Activated naive CD4-positive, alpha-beta T cell treated with Interleukin-2 at 50 U/mL for 16 hours (primary cell): ENCODE measurements at regions not wholly inside any gene's neighbourhood (a gene's known extent, or its start where the extent isn't known, plus 50 kb on each side); places are given as distances from the start of the nearest gene placed in this dataset.
"Not testable (repeated sequence)": the region's sequence is repeated elsewhere in the genome, so short reads cannot be mapped to it uniquely, and the experiment has no call there.

ENCODE experiments used
- DNase-seq: peaks from one replicate; pipeline ENCODE4 v3.0.0-alpha.2; 2020

- no peak for DNase-seq
These were observed 1043.6 kb downstream of the UQCRFS1 start for GRCh38 chr19:28169168-28169887.

DNA sequence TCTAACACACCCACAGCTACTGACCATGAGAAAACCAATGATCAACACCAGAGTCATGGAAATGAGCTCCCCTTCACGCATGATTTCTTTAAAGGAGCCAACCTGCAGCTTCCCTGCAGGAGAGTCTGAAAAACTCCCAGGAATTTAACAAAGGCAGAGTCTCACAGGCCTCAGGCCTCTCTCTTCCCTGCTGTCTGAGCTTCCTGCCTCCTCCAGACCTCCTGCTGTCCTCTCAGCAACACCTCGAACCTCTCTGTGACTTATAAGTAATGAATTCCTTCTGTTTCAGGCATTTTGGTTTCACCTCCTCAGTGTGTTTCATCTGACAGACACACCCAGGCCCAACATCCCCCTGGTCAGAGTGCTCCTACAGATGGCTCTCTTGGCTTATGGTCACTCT is 1044.4 kb downstream of the UQCRFS1 start:
- no peak for DNase-seq

DNA sequence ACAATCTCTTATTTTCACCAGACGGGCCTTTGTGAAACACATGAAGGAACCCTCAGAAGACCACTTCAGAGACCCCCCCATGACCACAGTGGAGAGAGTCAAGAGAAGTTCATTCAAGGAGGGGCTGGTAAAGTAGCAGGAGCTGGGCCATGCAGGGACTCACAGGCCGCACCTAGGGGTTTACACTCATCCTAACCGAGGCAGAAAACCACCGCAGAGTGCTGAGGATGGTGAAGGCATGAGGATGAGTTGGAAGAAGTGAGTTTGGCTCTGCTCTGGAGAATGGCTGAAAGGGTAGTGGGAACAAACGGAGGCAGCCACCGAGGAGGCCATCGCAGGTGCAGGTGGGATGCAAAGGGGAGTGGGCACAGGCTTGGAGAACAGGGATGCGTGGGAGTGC is 1046.9 kb downstream of the UQCRFS1 start:
- no peak for DNase-seq

GRCh38 chr19:28164214-28164613 is 1048.7 kb downstream of the UQCRFS1 start:
- no peak for DNase-seq

DNA sequence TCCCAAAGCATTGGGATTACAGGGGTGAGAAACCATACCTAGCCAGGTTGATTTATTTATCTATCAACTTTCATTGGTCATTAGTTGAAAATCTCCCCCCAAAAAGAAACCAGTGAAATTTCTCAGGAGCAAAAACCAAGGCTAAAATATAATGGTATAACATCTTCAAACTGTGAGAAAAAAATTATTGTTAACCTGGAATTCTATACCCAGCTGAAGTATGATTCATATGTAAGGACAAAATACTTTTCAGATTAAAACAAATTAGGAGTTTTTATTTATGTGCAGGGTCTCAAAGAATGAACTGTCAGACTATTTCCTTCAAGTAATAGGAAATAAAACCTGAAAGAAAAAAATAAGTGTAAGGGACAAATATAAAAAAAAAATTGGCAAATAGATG is 1053.9 kb downstream of the UQCRFS1 start:
- no peak for DNase-seq

DNA sequence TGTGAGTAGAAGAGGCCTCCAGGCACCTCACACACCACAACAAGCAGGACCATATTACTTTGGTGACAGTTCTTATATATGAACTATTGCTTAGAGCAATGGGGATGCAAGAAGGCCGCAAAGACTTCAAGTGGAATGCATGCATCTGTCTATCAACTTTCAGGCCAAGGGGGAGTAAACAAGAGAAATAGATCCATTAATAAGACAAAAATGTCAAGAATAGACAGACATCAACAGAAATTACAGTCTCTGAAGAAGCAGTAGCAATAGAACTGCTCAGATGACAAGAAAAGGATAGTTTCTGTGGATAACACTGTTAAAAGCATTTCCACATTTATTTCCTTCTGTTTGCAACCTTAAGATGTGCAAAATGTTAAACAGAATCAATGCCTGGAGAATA is 1057.7 kb downstream of the UQCRFS1 start:
- DNase-seq: no peak

- DNase-seq: no peak
These were observed 1058.9 kb downstream of the UQCRFS1 start for GRCh38 chr19:28154077-28154476.

- DNase-seq: no peak
These were observed 1059.8 kb downstream of the UQCRFS1 start for GRCh38 chr19:28153123-28153522.

DNA sequence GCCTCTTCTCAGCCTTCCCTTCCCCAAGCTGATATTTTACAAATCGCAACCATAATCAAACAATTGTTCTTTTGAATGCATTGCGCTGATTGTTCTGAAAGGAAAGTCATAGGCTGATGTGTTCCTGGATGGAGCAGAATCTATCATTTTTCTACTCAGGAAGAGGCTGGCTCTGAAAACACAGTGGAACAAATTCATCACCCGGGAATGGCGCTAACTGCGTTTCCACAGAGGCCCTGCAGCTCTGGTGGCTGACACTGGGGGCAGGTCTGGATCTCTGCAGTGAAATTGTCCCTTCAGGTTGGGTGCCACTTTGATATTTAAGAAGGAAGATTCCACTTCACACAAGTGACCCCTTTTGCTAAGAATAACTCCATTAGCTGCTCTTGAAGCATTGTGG is 1060.8 kb downstream of the UQCRFS1 start:
- no peak for DNase-seq

DNA sequence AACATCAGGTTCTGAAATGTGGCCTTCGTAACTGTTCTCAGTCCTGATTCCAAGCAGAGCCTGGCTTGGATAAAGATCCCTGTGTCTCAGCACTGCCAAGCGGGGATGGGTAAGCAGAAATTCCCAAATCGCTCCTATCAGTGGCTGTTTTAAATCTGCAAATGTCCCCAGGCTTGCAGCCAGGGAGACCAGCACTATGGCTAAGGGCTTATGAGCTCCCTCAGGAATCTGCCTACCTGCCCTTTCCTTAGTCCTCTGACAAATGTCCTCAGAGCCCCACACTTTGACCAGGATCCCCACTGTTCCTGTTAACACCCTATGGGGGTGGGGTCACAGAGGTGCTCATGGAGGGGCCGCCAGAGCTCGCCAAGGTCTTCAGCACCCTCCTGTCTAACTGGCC is 1062.8 kb downstream of the UQCRFS1 start:
- no peak for DNase-seq

- no peak for DNase-seq
These were observed 1064.4 kb downstream of the UQCRFS1 start for GRCh38 chr19:28148554-28148953.

DNA sequence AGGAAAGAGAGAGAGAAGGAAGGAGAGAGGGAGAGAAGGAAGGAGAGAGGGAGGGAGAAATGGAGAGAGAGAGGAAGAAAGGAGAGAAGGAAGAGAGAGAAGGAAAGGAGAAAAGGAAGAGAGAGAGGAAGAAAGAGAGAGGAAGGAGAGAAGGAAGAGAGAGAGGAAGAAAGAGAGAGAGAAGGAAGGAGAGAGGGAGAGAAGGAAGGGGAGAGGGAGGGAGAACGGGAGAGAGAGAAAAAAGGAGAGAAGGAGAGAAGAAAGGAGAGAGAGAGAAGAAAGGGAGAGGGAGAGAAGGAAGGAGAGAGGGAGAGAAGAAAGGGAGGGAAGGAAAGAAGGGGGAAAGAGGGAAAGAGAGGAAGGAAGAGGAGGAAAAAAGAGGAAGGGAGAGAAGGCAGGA is 1070.7 kb downstream of the UQCRFS1 start:
- no peak for DNase-seq

DNA sequence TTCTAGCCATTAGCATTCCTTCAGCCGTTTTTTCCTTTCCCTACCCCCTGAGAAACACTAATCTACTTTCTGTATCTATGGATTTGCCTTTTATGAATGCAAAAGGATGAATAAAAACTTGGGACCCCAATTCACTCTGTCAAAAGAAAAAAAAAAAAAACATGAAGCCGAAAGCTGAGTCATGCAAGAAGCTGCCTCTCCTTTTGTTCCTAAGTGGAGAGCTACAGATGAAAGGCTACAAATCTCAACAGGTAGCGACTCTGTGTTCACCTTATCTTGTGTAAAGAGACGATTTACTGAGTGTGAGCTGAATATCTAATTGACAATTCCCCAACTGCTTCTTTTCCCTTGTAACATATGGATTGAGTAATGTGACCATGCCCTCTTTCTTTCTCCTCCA is 1072.8 kb downstream of the UQCRFS1 start:
- no peak for DNase-seq

DNA sequence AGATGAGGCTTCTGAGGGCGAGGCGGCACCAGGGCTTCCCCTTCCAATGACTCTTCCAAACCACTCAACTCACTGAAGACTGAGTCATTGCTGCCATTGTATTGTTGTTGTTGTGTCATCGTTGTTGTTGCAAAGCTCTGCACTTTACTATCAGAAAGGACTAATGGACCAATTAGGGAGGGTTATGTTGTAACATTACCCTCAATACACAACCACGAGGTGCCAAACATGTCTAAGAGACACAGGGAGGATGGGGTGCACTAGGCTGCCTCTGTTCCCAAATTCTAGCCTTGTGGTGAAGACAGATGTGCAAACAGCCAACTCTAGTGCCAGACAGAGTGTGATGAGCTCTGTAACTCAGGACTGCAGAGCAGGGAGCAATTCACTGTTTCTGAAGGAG is 1075.2 kb downstream of the UQCRFS1 start:
- DNase-seq: no peak

DNA sequence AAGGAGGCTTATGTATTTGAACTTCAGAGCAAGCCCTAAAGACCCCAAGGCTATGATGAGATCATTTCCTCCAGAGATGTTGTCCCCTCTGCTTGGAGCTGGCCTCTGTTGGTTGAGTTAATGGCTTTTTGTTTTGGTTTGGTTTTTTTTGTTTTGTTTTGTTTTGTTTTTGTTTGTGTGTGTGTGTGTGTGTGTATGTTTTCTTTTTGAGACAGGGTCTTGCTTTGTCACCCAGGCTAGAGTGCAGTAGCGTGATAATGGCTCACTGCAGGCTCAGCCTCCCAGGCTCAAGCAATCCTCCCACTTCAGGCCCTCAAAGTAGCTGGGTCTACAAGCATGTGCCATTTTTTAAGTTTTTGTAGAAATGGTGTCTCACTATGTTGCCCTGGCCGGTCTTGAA is 1076.2 kb downstream of the UQCRFS1 start:
- DNase-seq: no peak

DNA sequence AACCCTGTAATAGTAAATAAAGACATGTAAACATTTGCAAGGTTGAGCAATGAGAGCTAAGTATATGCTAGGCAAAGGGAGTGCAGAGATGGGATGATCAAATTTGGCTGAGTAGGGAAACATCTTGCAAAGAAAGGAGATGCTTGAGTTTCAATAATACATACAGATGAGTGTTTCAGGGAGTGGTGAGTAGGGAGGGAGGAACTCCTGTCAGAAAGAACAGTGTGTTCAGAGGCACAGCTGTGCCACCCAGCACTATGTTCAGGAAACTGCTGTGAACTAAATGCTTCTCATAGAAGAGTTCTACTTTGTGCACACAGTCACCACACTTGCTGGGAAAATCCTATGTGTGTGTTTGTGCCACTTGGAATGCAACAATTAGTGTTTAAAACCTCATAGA is 1077.1 kb downstream of the UQCRFS1 start:
- no peak for DNase-seq

DNA sequence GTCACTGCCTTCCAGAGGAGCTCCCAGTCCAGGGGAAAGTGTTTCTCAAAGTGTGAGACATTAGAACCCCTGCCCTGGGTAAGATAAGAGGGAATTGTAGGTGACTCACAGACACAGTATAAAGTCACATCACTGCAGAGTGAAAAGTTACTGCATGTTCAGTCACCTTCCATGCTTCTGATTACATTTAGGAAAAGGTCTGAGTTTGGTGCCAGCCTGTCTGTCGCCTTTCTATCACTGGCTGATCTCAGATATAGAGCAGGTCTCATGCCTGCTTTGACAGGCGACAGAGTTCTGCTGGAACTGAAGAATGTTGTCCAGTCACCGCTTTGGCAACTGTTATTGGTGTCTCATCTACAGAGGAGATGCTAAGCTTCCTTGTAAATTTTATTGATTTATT is 1078.6 kb downstream of the UQCRFS1 start:
- no peak for DNase-seq

DNA sequence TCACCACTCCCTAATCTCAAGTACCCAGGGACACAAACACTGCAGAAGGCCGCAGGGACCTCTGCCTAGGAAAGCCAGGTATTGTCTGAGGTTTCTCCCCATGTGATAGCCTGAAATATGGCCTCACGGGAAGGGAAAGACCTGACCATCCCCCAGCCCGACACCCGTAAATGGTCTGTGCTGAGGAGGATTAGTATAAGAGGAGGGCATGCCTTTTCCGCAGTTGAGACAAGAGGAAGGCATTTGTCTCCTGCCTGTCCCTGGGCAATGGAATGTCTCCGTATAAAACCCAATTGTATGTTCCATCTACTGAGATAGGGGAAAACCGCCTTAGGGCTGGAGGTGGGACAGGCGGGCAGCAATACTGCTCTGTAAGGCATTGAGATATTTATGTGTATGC is 1082.1 kb downstream of the UQCRFS1 start:
- not testable (repeated sequence) for DNase-seq

DNA sequence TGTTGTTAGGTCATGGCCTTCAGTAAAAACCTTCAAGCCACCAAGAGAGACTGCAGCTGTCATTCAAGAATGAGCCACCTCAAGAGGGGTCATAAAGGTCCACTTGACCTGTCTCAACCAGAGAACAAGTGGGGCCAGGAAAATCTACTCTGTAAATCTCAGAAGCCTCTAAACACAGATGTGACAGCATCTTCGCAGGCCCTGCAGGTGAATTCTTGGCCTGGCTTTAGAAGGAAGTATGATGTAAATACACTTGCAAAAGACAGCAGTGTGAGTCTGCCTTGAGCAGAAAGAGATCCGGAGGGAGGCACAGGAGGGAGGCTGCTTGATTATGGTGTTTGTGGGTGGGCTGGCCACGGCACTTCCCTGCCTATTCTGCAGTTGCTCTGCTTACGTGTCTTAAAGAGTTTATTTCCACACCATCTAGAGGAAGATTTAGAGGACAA is 1082.9 kb downstream of the UQCRFS1 start:
- no peak for DNase-seq

GRCh38 chr19:28128341-28128740 is 1084.6 kb downstream of the UQCRFS1 start:
- DNase-seq: no peak

- DNase-seq: no peak
These were observed 1086.6 kb downstream of the UQCRFS1 start for GRCh38 chr19:28126135-28126898.

- no peak for DNase-seq
These were observed 1090.2 kb downstream of the UQCRFS1 start for GRCh38 chr19:28122734-28123133.

DNA sequence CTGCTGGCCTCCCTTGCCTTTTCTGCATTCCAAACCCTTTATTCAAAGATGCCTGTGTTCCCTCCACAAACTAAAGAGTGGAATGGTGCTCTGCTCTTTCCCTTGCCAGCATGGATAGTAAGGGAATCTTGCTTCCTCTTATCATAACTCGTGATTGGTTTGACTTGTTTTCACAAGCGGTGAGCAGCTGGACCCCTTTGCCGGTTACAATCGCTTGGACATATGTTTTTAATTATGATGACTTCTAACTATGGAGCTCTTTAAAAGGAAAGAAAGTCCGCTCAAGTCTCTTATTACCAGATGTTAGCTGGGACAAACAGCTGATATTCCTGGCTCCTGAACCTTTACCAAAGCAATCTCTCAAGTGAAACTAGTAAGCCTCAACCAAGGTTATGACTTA is 1094.7 kb downstream of the UQCRFS1 start:
- no peak for DNase-seq

DNA sequence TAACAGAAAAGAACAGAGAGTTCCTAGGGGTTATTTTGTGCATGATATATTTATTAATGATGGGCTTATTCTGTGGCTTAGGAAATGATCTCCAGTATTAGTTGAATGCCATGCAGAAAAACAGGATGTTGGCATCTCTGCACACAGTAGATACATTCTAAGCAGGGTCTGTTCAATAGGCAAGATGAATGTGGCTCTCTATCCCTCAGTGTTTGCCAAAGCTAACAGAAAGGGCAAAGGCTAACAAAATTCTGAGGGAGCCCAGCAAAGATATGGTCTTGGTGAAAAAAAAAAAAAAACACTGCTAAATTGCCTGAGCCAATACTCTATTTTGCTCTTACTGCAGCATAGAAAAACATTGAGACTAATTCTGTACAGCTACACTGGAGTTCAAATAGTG is 1095.8 kb downstream of the UQCRFS1 start:
- no peak for DNase-seq

- DNase-seq: not testable (repeated sequence)
These were observed 1096.6 kb downstream of the UQCRFS1 start for GRCh38 chr19:28116379-28116778.
